Keratinocyte (primary cell): ENCODE measurements at regions not wholly inside any gene's neighbourhood (a gene's known extent, or its start where the extent isn't known, plus 50 kb on each side); places are given as distances from the start of the nearest gene placed in this dataset.

Experiments used
- CTCF ChIP-seq, 3 experiments: IDR thresholded peaks in 1 of 3; conservative IDR thresholded peaks in 1 of 3; optimal IDR thresholded peaks in 1 of 3; 2 replicates in 2 of 3; 3 replicates in 1 of 3; pipeline versions ENCODE3 to v1.5.1; 2011; ENCODE audit warnings: low read length in 3 of 3, mild to moderate bottlenecking in 3 of 3, moderate library complexity in 2 of 3, control low read depth in 1 of 3, inconsistent platforms in 1 of 3; ENCODE audit not compliant: insufficient read depth in 2 of 3; ENCODE audit errors: extremely low read depth in 1 of 3
- EZH2 ChIP-seq: IDR thresholded peaks from one replicate; pipeline ENCODE4 v1.6.1; 2012; ENCODE audit warnings: inconsistent platforms, mild to moderate bottlenecking, low read length, moderate library complexity

GRCh38 chr5:135662061-135662481 lies 83.3 kb upstream of the CXCL14 start:
- TF ChIP-seq EZH2 = no peak
- no peak for TF ChIP-seq CTCF (optimal IDR thresholded peaks at IDR 0.05 in 1 of 3, IDR thresholded peaks at IDR 0.05 in 1 of 3, conservative IDR thresholded peaks at IDR 0.05 in 1 of 3; ENCODE audit: extremely low read depth in 1 of 3, insufficient read depth in 2 of 3, low read length in 3 of 3)
